ENCODE measurements at regions not wholly inside any gene's neighbourhood (a gene's known extent, or its start where the extent isn't known, plus 50 kb on each side); places are given as distances from the start of the nearest gene placed in this dataset.

GRCh38 chr11:121904148-121904547 lies 211.9 kb downstream of the BLID start:
- no peak for TF ChIP-seq CTCF (IDR thresholded peaks at IDR 0.05)
- no peak for TF ChIP-seq POLR2A (IDR thresholded peaks at IDR 0.05)

All from thyroid gland (tissue), 4 donors.